ENCODE measurements at regions not wholly inside any gene's neighbourhood (a gene's known extent, or its start where the extent isn't known, plus 50 kb on each side); places are given as distances from the start of the nearest gene placed in this dataset.

GRCh38 chr13:47845981-47846380 is 155.1 kb downstream of the SUCLA2 start:
- TF ChIP-seq EZH2phosphoT487 (conservative IDR thresholded peaks at IDR 0.05; ENCODE audit: low read length) (no peak), CTCF (IDR thresholded peaks at IDR 0.05; ENCODE audit: insufficient read depth, low read length, poor library complexity, severe bottlenecking) (no peak)
